Activated CD4-positive, alpha-beta T cell treated with anti-CD3 and anti-CD28 coated beads for 4 hours (primary cell): ENCODE measurements at regions not wholly inside any gene's neighbourhood (a gene's known extent, or its start where the extent isn't known, plus 50 kb on each side); places are given as distances from the start of the nearest gene placed in this dataset.

Source experiments
- DNase-seq, 2 donors: peaks; one replicate each; pipeline ENCODE4 v3.0.0-alpha.2; 2020

DNA sequence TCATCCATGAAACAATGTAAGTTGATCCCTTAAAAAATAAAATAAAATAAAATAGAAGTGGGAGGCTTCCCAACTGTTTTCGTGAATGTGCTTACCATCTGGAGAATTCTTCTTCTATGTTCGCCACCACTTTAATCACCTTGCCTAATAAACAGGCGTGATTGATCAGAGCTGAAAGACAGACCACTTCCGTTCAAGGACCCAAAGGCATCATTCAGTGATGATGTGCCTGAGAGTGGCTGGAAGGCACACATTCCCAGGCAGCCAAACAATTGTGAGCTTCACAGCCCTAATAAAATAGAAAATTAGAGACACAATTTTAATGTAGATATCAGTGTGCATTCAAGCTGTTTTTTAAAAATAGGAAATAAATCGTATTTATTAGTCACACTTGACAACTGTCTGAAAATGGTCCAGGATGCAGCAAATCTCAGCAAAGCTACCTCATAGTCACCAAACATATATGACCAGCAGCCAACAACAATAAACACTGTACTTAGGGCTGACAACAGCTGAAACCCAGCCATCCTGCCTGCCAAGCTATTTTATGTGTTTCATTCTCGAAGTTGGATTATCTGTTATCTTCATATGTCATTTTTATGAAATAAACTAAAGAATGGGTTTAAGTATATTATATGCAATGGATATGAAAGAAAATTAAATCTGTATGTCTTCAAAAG lies 163.2 kb upstream of the FAM9B start:
- DNase-seq, result no peak

GRCh38 chrX:9204560-9204959 lies 170.6 kb upstream of the FAM9B start:
- no peak for DNase-seq

DNA sequence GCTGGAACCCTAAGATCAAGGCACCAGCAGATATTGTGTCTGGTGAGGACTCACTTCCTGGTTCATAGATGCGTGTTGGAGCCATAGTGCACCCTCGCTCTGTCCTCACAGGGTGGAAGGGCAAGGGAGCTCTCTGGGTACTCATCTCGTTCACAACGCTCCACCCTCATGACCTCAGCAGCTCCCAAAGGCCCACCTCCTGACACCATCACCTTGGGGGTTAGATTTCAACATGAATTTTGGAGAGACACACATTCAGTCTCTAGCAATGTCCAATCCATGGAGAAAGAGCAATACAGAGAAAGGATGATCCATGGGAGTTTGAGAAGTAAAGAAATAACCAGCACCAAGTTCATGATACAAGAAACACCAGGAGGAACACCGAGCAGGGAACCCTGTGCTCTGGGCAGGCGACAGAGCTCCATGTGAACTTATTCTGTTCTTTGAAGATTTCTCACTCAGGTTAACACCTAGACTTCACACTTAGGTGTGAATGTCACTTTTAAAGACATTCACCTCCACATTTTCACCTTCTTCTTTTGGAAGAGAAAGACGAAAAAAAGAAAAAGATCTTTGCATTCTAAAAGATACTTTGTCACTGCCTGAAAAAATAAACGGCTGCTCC lies 171.8 kb upstream of the FAM9B start:
- no peak for DNase-seq

DNA sequence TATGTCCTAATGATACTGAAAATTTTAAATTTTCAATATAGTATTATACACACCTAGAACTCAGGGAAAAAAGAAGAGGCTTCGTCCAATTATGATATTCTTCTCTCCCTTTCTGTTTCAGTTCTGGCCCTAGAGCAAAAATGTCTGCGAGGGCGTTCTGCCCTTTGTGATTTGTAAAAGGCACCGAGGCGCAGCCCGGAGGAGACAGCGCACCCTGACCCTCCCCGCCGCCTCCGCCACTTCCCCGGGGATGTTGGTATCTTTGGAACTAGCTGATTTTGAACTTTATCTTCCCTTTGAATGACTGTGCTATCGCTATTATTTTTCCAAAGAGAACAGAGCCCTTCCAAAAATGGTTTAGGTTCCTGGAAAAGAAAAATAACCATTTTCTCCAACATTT lies 173.2 kb upstream of the FAM9B start:
- DNase-seq, result no peak

- DNase-seq, result no peak
Measured at GRCh38 chrX:9211269-9211668, 177.3 kb upstream of the FAM9B start.

- no peak for DNase-seq
Measured at GRCh38 chrX:9221781-9222180, 187.9 kb upstream of the FAM9B start.

DNA sequence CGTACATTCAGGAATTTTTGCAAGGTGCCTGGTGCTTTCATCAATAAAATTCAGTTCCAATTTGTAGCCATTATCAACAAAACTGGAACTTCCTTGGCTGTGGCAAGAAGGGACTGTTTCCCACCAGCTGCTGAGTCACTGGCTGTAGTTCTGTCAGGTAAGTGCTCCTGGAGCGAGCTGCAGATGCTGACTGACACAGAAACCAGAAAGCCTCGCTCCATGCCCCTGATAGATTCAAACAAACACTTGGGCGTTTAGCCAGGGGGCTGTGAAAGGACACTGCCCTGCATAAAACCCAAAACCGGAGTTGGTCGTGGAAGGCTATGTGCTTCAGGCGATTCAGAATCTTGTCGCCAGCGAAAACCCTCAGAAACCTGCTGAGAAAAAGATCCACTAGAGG lies 188.4 kb upstream of the FAM9B start:
- no peak for DNase-seq

DNA sequence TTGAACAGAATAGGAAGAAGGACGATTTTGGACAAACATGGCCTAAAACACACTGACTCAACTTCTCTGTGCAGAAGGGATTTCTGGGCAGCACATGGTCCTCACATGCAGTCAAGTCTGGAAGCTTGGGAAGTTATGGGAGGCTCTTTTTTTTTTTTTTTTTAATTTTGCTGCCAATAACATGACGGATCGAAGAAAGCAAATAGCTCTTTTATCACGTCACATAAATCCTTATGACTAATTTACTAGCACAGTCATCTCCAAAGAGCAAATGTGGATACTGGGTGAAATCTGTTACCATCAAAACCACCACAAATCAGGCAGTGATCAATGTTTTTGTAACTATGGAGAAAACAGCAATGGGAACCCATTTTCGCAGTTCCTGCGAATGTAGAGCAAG lies 193.3 kb upstream of the FAM9B start:
- DNase-seq, result no peak

DNA sequence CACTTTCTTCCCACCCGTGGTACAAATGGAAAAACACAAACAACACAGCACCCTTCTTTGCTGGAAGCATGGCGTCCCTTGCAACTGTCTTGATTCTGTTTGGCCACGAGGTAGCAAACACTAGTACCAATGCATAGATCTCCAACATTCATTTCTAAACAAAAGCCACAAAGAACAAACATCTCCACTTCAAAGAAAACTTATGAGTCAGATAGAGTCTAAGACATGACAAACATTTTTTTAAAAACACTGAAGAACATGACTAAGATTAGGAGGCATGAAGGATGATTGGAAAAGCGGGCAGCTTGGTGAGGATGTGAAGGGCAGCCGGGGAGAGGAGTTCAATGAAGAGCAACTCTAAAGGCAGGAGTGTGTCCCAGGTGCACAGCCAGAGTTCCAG lies 197.6 kb upstream of the FAM9B start:
- no peak for DNase-seq

DNA sequence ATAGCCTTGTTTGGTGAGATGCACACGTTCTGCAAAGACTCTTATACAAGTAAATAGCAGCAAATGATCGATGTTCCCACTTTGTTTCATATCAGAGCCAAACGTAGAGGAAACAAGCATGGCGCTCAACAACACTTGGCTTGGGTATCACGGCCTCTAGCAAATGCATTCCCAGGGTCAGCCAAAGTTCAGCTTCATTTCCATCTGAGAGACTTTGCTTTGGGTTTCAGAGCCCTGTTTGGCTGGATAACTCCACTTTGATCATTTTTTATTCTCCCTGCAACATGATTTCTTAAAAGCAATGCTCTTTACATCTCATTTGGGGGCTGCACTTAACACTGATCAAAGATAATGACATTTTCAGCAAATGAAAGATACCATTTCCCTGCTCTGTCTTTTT lies 199.2 kb upstream of the FAM9B start:
- DNase-seq, result no peak

DNA sequence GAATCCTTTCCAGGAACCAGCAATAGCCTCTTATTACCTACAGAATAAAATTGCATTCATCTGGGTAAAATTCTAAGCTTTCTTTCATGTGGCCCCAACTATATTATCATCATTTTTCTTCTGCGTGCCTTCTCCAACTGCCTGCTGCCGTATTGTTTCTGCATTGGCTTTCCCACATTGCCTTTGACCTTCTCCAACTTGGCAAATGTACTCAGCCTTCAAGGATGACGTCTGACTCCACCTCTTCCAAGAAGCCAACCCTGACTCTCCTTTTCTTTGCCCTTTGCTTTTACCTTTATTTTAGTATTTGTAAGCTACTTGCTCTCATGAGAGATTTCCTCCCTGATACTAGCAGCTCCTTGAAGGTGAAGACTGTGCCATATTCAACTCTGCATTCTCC lies 200.4 kb upstream of the FAM9B start:
- no peak for DNase-seq

DNA sequence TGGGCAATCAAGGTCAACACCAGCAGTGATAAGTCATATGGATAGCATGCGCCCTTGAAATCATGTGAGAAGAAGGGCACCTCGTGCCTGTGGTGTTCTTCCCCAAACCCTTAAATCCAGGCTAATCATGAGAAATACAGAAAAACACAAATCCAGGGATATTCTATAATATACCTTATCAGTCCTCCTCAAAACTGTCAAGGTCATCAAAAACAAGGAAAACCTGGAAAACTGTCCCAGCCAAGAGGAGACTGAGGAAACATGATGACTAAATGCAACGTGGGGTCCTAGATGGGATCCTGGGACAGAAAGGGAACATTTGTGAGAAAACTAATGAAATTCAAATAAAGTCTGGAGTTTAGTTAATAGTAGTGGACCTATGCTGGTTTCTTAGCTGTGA lies 201.8 kb upstream of the FAM9B start:
- no peak for DNase-seq

DNA sequence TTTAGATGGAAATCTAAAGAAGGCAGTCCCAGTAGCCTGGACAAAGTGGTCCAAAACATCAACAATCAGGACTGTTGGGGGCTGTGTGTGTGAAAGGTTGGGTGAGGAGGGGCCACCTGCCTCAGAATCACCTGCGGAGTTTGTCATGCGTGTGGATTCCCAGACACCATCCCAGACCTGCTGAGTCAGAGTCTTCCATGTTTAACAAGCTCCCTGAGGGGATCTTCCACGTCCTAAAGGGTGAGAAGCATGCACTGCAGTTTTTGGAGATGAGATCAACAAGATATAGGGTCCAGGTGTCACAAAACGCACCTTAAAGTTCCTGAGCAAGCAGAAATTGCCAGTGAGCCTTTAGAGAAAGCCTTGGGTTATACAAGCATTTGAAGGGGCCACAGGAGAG lies 207.0 kb upstream of the FAM9B start:
- DNase-seq, result no peak

- no peak for DNase-seq
Measured at GRCh38 chrX:9241427-9241826, 207.5 kb upstream of the FAM9B start.

- DNase-seq, result no peak
Measured at GRCh38 chrX:9249051-9249846, 215.3 kb upstream of the FAM9B start.

DNA sequence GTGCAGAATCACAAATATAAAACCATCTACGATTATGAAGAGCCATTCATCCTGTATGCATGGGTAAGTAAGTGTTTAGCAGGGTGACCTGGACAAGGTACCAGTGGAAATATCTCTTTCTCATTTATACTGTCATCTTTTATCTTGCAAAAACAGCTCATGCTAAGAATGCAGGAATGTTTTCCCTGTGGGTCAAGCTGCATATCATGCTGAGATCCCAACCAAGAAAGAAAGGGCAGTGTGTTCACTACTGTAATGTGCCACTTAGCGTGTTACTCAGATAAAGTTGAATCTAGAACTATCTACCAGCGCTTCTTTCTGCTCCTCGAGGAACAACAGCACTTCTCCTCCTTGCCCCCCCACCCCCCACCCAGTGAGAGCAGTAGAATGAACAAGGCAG lies 212.7 kb upstream of the TBL1X start:
- DNase-seq, result no peak

DNA sequence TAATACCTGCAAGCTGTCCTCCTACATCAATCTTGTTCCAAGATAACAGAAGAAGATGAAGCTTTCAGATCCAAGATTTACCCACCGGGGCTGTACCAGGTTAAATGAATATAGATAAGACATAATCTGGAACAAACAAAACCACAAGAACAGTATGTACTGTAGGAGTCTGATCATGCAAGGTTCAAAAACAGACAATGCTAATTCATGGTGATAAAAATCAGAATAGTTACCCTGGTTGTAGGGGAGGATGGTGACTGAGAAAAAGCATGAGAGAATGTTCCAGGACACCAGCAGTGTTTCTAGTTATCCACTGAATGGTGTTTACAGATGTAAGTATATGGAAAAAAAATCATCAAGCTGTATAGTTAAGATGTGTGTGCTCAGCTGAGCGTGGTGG lies 211.6 kb upstream of the TBL1X start:
- DNase-seq, result no peak

GRCh38 chrX:9257718-9258420 lies 207.0 kb upstream of the TBL1X start:
- no peak for DNase-seq

GRCh38 chrX:9258421-9259104 lies 206.3 kb upstream of the TBL1X start:
- DNase-seq, result no peak

GRCh38 chrX:9260603-9261002 lies 204.3 kb upstream of the TBL1X start:
- DNase-seq, result no peak

- DNase-seq, result no peak
Measured at GRCh38 chrX:9267415-9267814, 197.4 kb upstream of the TBL1X start.

DNA sequence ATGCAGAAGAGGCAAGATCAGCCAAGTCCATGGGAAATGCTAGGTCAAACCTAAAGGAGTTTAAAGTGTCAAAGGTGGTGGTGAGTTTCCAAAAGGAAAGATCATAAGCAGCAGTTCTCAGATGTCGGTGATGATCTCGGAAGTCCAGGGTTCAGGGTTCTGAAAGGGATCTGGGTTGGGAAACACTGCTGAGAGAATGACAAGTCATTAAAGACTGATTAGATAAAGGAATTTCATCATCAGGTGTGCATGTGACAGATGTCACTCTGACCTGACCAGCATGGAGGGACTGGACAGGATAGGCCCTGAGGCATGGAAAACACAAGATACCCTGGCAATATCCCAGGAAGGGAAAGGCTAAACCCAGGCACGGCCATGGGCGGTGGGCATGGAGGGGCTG lies 195.7 kb upstream of the TBL1X start:
- no peak for DNase-seq
